Choroid plexus epithelial cell (primary cell): ENCODE measurements at regions not wholly inside any gene's neighbourhood (a gene's known extent, or its start where the extent isn't known, plus 50 kb on each side); places are given as distances from the start of the nearest gene placed in this dataset.
A peak's percentile ranks its signal among the peaks of the same experiment; 100 is the strongest.
"Not testable (repeated sequence)": the region's sequence is repeated elsewhere in the genome, so short reads cannot be mapped to it uniquely, and the experiment has no call there.

Experiments used
- DNase-seq: peaks from one replicate; pipeline ENCODE4 v3.0.0-alpha.2; 2010; ENCODE audit warnings: low read depth
- H3K4me3 ChIP-seq: 2 replicates; pipeline ENCODE4 v1.5.1; 2011; ENCODE audit warnings: low read depth, mild to moderate bottlenecking, control low read depth, low read length, moderate library complexity
- CTCF ChIP-seq: conservative IDR thresholded peaks from 2 replicates; pipeline ENCODE4 v1.5.1; 2011; ENCODE audit warnings: low read depth, mild to moderate bottlenecking, control low read depth, inconsistent platforms, low read length, moderate library complexity

DNA sequence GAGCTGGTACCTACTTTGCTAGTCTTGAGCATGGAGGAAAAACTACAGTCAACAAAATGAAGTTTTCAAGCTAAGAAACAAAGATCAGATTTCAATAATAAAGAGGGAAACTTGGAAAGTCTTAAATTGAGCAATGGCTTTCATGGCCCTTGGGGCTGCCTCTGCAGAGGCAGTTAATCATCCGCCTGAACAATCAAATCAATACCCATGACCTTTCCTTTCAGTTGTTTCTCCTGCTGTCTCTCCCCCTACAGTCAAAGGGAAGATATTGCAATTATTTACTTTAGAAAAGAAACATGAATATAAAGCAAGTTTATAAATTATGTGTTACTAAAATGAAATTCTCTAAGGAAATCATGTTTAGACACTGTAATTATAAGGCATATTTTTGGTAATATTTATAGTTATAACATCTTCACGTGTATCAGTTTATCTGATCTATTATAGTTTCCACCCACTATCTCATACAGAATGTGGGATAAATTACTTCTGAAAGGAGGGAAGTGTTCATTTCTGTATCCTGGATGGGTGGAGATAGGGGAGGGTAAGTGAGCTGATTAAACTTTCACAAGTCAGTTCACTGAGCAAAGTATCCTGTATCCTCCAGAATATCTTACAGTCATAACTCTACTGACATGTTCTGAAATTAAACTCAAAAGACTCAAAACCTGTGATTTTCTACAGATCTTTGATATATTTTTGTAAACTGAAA, 72.4 kb upstream of the TSC22D1 start:
- H3K4me3 ChIP-seq, result no peak overlapping the region
- peak; percentile 57 for TF ChIP-seq CTCF
- peak; percentile 37 for DNase-seq

DNA sequence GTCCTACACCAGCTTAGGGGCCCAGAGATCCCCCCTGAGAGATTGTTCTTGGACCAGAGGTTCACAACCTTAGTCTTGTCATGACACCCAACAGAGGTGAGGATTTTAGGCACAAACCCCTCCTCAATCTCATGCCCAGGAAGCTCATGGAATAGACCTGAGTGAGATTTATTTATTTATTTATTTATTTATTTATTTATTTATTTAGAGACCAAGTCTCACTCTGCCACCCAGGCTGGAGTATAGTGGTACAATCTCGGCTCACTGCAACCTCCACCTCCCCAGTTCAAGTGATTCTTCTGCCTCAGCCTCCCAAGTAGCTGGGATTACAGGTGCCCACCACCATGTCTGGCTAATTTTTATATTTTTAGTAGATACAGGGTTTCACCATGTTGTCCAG, 71.4 kb upstream of the TSC22D1 start:
- H3K4me3 ChIP-seq, DNase-seq: not testable (repeated sequence)

DNA sequence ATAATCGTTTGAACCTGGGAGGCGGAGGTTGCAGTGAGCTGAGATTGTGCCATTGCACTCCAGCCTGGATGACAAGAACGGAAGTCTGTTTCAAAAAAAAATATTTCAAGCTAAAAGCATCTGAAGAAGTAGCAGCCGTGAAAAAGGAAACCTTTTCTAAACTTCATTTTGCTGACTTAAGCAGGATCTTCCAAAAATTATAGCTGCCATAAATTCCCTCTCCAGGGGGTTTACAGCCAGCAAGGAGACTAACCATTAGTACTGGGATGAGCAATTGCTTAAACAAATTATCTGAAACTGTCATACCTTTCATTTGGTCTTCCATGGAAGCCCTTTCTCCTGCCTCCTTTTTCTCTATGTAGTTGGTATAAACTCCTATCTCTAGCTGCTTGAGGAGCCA, 69.9 kb upstream of the TSC22D1 start:
- no peak overlapping the region for H3K4me3 ChIP-seq
- no peak for TF ChIP-seq CTCF
- no peak for DNase-seq

DNA sequence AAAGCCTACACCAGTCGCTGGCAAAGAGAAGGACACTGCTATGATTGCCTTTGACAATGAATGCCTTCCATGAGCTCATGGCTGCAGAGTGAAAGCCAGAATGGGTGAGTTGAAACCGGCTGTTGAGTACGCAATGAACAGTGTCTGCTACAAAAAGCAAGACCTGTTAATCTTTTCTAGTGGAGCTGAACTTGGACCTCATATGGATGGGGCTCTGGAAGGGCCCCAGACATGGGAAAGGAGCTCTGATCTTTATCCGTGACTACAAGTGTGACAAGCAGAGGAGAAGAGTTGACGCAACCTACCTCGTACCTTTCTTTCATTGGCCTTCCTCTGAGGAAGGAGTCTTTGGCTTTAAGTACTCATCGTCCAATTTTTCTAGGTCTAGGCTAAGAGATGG, 67.1 kb upstream of the TSC22D1 start:
- no peak for DNase-seq
- H3K4me3 ChIP-seq, result no peak overlapping the region
- TF ChIP-seq CTCF, result no peak

- no peak for TF ChIP-seq CTCF
- no peak for DNase-seq
- no peak overlapping the region for H3K4me3 ChIP-seq
Measured at GRCh38 chr13:44637581-44637980, 61.5 kb upstream of the TSC22D1 start.

DNA sequence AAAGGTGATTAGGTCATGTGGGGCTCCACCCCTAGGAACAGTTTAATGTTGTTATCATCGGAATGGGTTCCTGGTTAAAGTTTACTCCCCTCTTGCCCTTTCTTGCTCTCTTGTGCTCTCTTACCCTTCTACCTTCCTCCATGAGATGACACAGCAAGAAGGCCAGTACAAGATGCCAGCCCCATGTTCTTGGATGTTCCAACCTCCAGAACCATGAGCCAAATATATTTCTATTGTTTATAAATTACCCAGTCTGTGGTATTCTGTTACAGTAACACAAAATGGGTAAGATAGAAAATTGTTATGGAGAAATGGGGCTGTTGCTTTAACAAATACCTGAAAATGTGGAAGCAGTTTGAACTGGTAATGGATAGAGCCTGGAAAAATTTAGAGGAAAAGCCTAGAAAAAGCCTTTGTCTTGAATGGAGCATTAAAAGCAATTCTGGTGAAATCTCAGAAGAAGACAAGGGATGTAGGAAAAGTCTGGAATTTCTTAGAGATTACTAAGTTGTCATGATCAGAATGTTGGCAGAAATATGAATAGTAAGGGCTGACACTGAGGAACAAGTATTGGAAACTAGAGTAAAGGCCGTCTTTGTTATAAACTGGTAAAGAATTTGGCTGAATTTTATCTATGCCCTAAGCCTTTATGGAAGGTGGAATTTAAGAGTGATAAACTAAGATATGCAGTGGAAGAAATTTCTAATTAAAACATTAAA, 53.5 kb upstream of the TSC22D1 start:
- no peak overlapping the region for H3K4me3 ChIP-seq
- TF ChIP-seq CTCF, result no peak
- peak; percentile 29 for DNase-seq

DNA sequence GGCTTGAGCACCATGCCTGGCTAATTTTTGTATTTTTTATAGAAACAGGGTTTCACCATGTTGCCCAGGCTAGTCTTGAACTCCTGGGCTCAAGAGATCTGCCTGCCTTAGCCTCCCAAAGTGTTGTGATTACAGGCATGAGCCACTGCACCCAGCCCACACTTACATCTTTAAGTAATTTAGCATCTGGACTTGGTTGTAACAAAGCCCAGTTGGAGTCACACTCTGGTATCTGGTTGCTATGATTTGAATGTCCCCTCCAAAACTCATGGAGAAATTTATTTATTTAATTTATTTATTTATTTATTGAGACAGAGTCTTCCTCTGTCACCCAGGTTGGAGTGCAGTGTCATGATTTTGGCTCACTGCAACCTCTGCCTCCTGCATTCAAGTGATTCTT, 52.7 kb upstream of the TSC22D1 start:
- DNase-seq, H3K4me3 ChIP-seq: not testable (repeated sequence)

DNA sequence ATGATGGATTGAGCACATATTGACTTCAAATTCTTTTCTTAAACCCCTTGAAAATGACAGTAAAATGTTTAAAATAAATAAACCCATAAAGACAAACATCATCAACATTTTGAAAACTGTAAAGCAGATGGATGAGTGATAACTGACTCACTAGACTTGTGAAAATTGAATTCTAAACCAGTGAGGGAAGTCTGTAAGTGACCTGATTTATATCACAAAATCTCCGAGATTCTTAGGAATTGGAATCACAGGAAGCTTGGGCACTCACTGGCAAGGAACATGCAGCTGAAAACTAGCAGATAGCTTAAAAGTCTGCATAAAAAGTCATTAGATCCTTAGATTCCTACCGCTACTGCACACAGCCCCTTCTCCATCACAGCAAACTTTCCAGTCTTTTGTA, 51.3 kb upstream of the TSC22D1 start:
- TF ChIP-seq CTCF, result no peak
- no peak for DNase-seq
- no peak overlapping the region for H3K4me3 ChIP-seq
